ENCODE measurements at regions not wholly inside any gene's neighbourhood (a gene's known extent, or its start where the extent isn't known, plus 50 kb on each side); places are given as distances from the start of the nearest gene placed in this dataset.

DNA sequence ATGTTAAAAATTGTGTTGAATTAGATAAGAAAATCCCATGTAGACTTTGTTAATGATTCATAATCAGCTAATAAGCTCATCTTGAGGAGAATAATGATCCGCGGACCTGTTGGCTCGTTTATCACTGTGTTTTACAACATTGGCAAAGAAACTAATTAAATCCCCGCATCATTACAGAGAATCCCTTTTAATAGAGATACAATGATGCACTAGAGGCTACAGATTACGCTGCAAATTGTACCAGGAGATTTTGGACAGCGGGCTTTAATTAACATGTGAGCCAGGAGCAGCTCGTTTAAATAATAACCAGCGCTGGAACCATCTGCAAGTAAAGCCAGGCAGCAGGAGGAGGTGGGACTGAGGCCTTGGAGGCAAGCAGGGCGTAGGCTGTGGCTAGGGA lies 280.3 kb upstream of the POU3F1 start:
- H4K20me1 ChIP-seq (ENCODE audit: insufficient read depth), result no peaks in the 10 kb centered on the region
- no peaks in the 10 kb centered on the region for H3K9me2 ChIP-seq (ENCODE audit: insufficient read depth, low read length)
- no peak overlapping the region for H3K4me3 ChIP-seq (ENCODE audit: low read length)
- H3K27me3 ChIP-seq (ENCODE audit: insufficient read depth, low read depth, low read length), result no peaks in the 10 kb centered on the region
- no peak for TF ChIP-seq RAD21 (conservative IDR thresholded peaks at IDR 0.05)
- H3K27ac ChIP-seq (ENCODE audit: low read length), result no peak overlapping the region
- H3K36me3 ChIP-seq (ENCODE audit: insufficient read depth, low read length), result no peaks in the 10 kb centered on the region
- no peak overlapping the region for H3K4me2 ChIP-seq (ENCODE audit: low read length)
- H3F3A ChIP-seq (ENCODE audit: insufficient read depth, low read length, poor library complexity, severe bottlenecking), result no peaks in the 10 kb centered on the region
- no peaks in the 10 kb centered on the region for H3K79me2 ChIP-seq (replicated peaks; ENCODE audit: insufficient read depth, low read length)
- peaks cover 3% of the 10 kb centered on the region for H3K9me3 ChIP-seq (ENCODE audit: low read length)
- H3K9ac ChIP-seq (ENCODE audit: low read length), result no peak overlapping the region
- no peak overlapping the region for H2AFZ ChIP-seq (ENCODE audit: low read depth, low read length)

- TF ChIP-seq, protein P1, sequence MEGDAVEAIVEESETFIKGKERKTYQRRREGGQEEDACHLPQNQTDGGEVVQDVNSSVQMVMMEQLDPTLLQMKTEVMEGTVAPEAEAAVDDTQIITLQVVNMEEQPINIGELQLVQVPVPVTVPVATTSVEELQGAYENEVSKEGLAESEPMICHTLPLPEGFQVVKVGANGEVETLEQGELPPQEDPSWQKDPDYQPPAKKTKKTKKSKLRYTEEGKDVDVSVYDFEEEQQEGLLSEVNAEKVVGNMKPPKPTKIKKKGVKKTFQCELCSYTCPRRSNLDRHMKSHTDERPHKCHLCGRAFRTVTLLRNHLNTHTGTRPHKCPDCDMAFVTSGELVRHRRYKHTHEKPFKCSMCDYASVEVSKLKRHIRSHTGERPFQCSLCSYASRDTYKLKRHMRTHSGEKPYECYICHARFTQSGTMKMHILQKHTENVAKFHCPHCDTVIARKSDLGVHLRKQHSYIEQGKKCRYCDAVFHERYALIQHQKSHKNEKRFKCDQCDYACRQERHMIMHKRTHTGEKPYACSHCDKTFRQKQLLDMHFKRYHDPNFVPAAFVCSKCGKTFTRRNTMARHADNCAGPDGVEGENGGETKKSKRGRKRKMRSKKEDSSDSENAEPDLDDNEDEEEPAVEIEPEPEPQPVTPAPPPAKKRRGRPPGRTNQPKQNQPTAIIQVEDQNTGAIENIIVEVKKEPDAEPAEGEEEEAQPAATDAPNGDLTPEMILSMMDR (IDR thresholded peaks at IDR 0.05; ENCODE audit: poor library complexity, severe bottlenecking), result no peak
- TF ChIP-seq POLR2AphosphoS5 (IDR thresholded peaks at IDR 0.05), result no peak
- no peak for TF ChIP-seq TAF1 (IDR thresholded peaks at IDR 0.05; ENCODE audit: low read depth)
- TF ChIP-seq MXI1 (conservative IDR thresholded peaks at IDR 0.05; ENCODE audit: poor library complexity, severe bottlenecking), result no peak
- TF ChIP-seq EP300 (conservative IDR thresholded peaks at IDR 0.05; ENCODE audit: poor library complexity, severe bottlenecking), result no peak
- no peak for TF ChIP-seq RAD21 (conservative IDR thresholded peaks at IDR 0.05)
- TF ChIP-seq EZH2 (IDR thresholded peaks at IDR 0.05; ENCODE audit: borderline replicate concordance, insufficient read depth, low read length, poor library complexity, severe bottlenecking), result no peak
- TF ChIP-seq, protein P2, sequence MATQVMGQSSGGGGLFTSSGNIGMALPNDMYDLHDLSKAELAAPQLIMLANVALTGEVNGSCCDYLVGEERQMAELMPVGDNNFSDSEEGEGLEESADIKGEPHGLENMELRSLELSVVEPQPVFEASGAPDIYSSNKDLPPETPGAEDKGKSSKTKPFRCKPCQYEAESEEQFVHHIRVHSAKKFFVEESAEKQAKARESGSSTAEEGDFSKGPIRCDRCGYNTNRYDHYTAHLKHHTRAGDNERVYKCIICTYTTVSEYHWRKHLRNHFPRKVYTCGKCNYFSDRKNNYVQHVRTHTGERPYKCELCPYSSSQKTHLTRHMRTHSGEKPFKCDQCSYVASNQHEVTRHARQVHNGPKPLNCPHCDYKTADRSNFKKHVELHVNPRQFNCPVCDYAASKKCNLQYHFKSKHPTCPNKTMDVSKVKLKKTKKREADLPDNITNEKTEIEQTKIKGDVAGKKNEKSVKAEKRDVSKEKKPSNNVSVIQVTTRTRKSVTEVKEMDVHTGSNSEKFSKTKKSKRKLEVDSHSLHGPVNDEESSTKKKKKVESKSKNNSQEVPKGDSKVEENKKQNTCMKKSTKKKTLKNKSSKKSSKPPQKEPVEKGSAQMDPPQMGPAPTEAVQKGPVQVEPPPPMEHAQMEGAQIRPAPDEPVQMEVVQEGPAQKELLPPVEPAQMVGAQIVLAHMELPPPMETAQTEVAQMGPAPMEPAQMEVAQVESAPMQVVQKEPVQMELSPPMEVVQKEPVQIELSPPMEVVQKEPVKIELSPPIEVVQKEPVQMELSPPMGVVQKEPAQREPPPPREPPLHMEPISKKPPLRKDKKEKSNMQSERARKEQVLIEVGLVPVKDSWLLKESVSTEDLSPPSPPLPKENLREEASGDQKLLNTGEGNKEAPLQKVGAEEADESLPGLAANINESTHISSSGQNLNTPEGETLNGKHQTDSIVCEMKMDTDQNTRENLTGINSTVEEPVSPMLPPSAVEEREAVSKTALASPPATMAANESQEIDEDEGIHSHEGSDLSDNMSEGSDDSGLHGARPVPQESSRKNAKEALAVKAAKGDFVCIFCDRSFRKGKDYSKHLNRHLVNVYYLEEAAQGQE (IDR thresholded peaks at IDR 0.05; ENCODE audit: borderline replicate concordance), result no peak
- no peak for TF ChIP-seq SMC3 (conservative IDR thresholded peaks at IDR 0.05; ENCODE audit: poor library complexity)
- Histone ChIP-seq H2AFZ (ENCODE audit: low read depth, low read length) (no peak overlapping the region), H3F3A (ENCODE audit: insufficient read depth, low read length, poor library complexity, severe bottlenecking) (no peaks in the 10 kb centered on the region), H4K20me1 (ENCODE audit: insufficient read depth) (no peaks in the 10 kb centered on the region), H3K27me3 (ENCODE audit: insufficient read depth, low read depth, low read length) (no peaks in the 10 kb centered on the region), H3K9ac (ENCODE audit: low read length) (no peak overlapping the region), H3K79me2 (replicated peaks; ENCODE audit: insufficient read depth, low read length) (no peaks in the 10 kb centered on the region), H3K9me2 (ENCODE audit: insufficient read depth, low read length) (no peaks in the 10 kb centered on the region), H3K36me3 (ENCODE audit: insufficient read depth, low read length) (no peaks in the 10 kb centered on the region), H3K4me3 (ENCODE audit: low read length) (no peak overlapping the region), H3K9me3 (ENCODE audit: low read length) (peaks cover 3% of the 10 kb centered on the region), H3K4me2 (ENCODE audit: low read length) (no peak overlapping the region), H3K27ac (ENCODE audit: low read length) (no peak overlapping the region)
These were observed 279.5 kb upstream of the POU3F1 start for GRCh38 chr1:38326135-38326534.

- Histone ChIP-seq H3K9me2 (ENCODE audit: insufficient read depth, low read length) (no peaks in the 10 kb centered on the region), H3K79me2 (replicated peaks; ENCODE audit: insufficient read depth, low read length) (no peaks in the 10 kb centered on the region), H3K36me3 (ENCODE audit: insufficient read depth, low read length) (no peaks in the 10 kb centered on the region), H3K9me3 (ENCODE audit: low read length) (no peaks in the 10 kb centered on the region), H3F3A (ENCODE audit: insufficient read depth, low read length, poor library complexity, severe bottlenecking) (no peaks in the 10 kb centered on the region), H3K27me3 (ENCODE audit: insufficient read depth, low read depth, low read length) (no peaks in the 10 kb centered on the region), H3K4me3 (ENCODE audit: low read length) (no peak overlapping the region), H4K20me1 (ENCODE audit: insufficient read depth) (no peaks in the 10 kb centered on the region), H3K9ac (ENCODE audit: low read length) (no peak overlapping the region), H2AFZ (ENCODE audit: low read depth, low read length) (no peak overlapping the region), H3K27ac (ENCODE audit: low read length) (no peak overlapping the region), H3K4me2 (ENCODE audit: low read length) (no peak overlapping the region)
- no peak for TF ChIP-seq EZH2 (IDR thresholded peaks at IDR 0.05; ENCODE audit: borderline replicate concordance, insufficient read depth, low read length, poor library complexity, severe bottlenecking)
- no peak for TF ChIP-seq SMC3 (conservative IDR thresholded peaks at IDR 0.05; ENCODE audit: poor library complexity)
- TF ChIP-seq EP300 (conservative IDR thresholded peaks at IDR 0.05; ENCODE audit: poor library complexity, severe bottlenecking), result no peak
- no peak for TF ChIP-seq MXI1 (conservative IDR thresholded peaks at IDR 0.05; ENCODE audit: poor library complexity, severe bottlenecking)
- TF ChIP-seq RAD21 (conservative IDR thresholded peaks at IDR 0.05), result no peak
- TF ChIP-seq, protein P1 (IDR thresholded peaks at IDR 0.05; ENCODE audit: poor library complexity, severe bottlenecking), result no peak
- no peak for TF ChIP-seq POLR2AphosphoS5 (IDR thresholded peaks at IDR 0.05)
- TF ChIP-seq, protein P2 (IDR thresholded peaks at IDR 0.05; ENCODE audit: borderline replicate concordance), result no peak
- no peak for TF ChIP-seq TAF1 (IDR thresholded peaks at IDR 0.05; ENCODE audit: low read depth)
These were observed 266.2 kb upstream of the POU3F1 start for GRCh38 chr1:38312753-38313152.

Data from neural cell (in vitro differentiated cells).